ENCODE measurements at regions not wholly inside any gene's neighbourhood (a gene's known extent, or its start where the extent isn't known, plus 50 kb on each side); places are given as distances from the start of the nearest gene placed in this dataset.

DNA sequence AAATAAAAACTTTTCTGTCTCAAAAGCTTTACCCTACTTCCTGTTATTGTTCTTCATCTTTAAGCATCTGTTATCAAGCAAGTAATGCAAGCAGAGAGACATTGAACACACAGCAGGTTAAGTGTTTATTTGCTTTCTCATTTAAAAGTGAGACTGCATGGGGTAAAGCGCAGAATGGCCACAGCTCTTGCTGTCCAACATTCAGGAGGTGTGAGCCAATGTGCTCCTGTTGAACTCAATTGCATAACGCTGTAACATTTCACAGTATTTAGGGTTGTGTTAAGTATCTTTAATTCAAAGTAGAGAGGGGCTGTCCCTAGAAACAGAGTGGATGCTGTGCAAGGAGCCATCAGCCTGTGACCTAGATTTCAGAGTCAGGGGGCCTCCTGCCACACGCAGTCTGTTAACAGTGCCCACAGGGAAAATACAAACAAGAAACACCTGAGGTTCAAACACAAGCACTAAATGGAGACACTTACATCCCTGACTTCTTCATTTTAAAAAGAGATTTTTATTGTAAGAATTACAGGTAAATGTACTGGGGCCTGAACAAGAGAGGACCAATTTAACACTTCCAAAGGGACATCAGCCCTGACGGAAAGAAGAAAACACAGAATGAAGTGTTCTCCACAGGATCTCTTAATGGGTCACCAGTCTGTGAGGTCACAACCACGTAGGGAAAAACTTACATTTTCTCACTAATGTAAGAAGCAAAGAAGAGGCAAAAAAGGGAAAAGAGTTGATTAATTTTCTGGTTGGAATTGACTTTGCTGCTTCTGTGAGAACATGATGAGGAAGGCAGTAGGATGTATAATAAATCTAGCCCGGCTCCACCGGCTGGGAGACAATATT is 815.1 kb downstream of the VGLL3 start:
- no peak for TF ChIP-seq POLR2A (IDR thresholded peaks at IDR 0.05)
- no peak for TF ChIP-seq EP300 (IDR thresholded peaks at IDR 0.05)
- TF ChIP-seq, protein P1, sequence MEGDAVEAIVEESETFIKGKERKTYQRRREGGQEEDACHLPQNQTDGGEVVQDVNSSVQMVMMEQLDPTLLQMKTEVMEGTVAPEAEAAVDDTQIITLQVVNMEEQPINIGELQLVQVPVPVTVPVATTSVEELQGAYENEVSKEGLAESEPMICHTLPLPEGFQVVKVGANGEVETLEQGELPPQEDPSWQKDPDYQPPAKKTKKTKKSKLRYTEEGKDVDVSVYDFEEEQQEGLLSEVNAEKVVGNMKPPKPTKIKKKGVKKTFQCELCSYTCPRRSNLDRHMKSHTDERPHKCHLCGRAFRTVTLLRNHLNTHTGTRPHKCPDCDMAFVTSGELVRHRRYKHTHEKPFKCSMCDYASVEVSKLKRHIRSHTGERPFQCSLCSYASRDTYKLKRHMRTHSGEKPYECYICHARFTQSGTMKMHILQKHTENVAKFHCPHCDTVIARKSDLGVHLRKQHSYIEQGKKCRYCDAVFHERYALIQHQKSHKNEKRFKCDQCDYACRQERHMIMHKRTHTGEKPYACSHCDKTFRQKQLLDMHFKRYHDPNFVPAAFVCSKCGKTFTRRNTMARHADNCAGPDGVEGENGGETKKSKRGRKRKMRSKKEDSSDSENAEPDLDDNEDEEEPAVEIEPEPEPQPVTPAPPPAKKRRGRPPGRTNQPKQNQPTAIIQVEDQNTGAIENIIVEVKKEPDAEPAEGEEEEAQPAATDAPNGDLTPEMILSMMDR (IDR thresholded peaks at IDR 0.05): no peak
- WGBS, 2 donors: 69 to 70% methylated on average over 7 of the region's 7 CpGs

DNA sequence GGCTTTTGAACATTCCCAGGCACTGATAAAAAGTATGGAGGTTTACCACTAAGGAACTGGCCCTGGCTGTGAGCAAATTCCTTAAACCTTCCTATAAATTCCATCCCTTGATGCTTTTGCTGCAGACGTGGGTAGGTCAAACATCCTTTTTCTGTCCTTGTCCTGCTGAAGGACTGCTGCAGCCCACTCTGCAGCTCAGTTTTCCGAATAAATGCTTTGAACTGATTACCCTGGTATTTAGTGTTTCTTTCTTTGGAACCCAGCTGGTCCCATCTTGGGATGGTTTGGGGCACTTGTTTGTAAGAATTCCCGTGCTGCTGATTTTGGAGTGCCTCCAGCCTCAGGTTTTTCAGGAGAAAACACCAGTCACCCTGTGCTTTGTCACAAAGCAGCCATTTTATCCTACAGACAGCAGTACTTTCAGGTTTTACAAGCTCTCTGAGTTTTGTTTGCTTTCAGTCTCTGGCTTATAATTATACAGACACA is 815.9 kb downstream of the VGLL3 start:
- no peak for TF ChIP-seq POLR2A (IDR thresholded peaks at IDR 0.05)
- TF ChIP-seq, protein P1 (IDR thresholded peaks at IDR 0.05): no peak
- TF ChIP-seq EP300 (IDR thresholded peaks at IDR 0.05): no peak
- H3K9me3 ChIP-seq: no peaks in the 10 kb centered on the region
- WGBS, 2 donors: 22 to 27% methylated on average over 3 of the region's 3 CpGs
- no peak for DNase-seq (ENCODE audit: low spot score in 2 of 2)
- H3K27ac ChIP-seq: no peak overlapping the region
- H3K4me1 ChIP-seq: no peaks in the 10 kb centered on the region
- H3K27me3 ChIP-seq: no peaks in the 10 kb centered on the region
- H3K4me3 ChIP-seq: no peak overlapping the region
- H3K36me3 ChIP-seq: no peaks in the 10 kb centered on the region

More for the DNA sequence above, 815.1 kb downstream of the VGLL3 start:
- Histone ChIP-seq H3K4me1 (no peaks in the 10 kb centered on the region), H3K9me3 (no peaks in the 10 kb centered on the region), H3K4me3 (no peak overlapping the region), H3K36me3 (no peaks in the 10 kb centered on the region), H3K27ac (no peak overlapping the region), H3K27me3 (no peaks in the 10 kb centered on the region)
- DNase-seq (ENCODE audit: low spot score in 2 of 2): no peak

DNA sequence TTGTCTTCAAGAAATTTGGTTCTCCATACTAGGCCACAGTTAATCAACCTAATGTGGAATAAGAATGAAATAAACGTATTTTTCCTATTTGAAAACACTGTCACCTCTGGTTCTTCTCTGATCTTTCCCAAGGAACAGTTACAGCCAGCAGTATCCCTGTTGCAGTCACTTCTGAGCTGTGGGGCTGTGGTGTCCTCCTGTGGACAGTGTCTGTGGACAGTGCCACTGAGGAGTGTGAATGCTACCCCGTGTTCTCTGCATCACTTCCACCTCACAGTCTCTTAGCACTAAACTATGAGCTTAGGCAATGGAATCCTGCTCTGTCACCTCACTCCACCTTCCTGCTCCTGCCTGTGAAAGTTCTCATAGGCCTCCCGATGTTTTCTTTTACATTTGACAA is 817.5 kb downstream of the VGLL3 start:
- Histone ChIP-seq H3K9me3 (no peaks in the 10 kb centered on the region), H3K4me3 (no peak overlapping the region), H3K4me1 (no peaks in the 10 kb centered on the region), H3K27me3 (no peaks in the 10 kb centered on the region), H3K36me3 (no peaks in the 10 kb centered on the region), H3K27ac (no peak overlapping the region)
- DNase-seq (ENCODE audit: low spot score in 2 of 2): no peak
- WGBS, 2 donors: 79% methylated on average over 3 of the region's 3 CpGs
- TF ChIP-seq, protein P1 (IDR thresholded peaks at IDR 0.05): no peak

DNA sequence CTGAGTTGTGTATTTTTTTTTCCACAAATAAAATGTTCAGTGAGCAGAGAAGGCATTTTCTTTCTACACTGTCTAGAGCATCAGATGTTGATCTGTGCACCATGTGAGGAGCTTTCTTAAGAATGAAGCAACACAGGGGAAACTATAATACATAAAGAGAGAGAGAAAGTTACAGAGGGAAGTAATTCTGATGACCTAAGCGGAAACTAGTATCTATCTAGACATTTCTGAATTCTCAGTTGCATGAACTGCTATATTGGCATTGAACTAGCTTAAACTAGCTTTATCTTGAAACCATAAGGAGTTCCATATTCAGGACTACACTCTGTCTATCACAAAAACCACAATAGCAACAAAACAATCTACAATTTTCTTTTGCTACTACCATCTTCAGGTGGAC is 822.4 kb downstream of the VGLL3 start:
- no peaks in the 10 kb centered on the region for H3K4me1 ChIP-seq
- H3K27me3 ChIP-seq: no peaks in the 10 kb centered on the region
- no peaks in the 10 kb centered on the region for H3K9me3 ChIP-seq
- no peak for DNase-seq (ENCODE audit: low spot score in 2 of 2)
- H3K36me3 ChIP-seq: no peaks in the 10 kb centered on the region
- TF ChIP-seq POLR2A (IDR thresholded peaks at IDR 0.05): no peak
- TF ChIP-seq, protein P1 (IDR thresholded peaks at IDR 0.05): no peak
- TF ChIP-seq EP300 (IDR thresholded peaks at IDR 0.05): no peak
- WGBS, 2 donors: 85 to 90% methylated on average over 1 of the region's 1 CpG
- no peak overlapping the region for H3K4me3 ChIP-seq
- H3K27ac ChIP-seq: no peak overlapping the region

DNA sequence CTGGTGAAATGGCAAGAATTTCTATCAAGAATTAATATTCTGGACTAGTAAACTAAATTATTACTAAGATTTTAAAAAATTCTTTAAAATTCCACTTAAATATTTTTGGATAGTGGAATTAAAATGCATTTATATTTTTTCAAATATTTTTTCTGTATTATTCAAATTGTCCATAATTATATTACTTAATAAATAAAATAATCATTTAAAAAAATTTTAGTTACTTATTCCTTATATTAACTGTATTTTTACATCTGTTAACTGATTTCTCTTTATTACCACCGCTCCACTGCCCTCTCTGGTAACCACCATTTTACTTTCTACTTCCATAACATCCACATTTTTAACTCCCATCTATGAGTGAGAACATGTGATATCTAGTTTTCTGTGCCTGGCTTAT is 828.4 kb downstream of the VGLL3 start:
- 93% methylated on average over 1 of the region's 1 CpG for WGBS, 2 donors
- Histone ChIP-seq H3K4me3 (no peak overlapping the region), H3K27ac (no peak overlapping the region), H3K36me3 (no peaks in the 10 kb centered on the region), H3K9me3 (no peaks in the 10 kb centered on the region), H3K4me1 (no peaks in the 10 kb centered on the region), H3K27me3 (no peaks in the 10 kb centered on the region)
- no peak for DNase-seq (ENCODE audit: low spot score in 2 of 2)
- no peak for TF ChIP-seq POLR2A (IDR thresholded peaks at IDR 0.05)
- no peak for TF ChIP-seq EP300 (IDR thresholded peaks at IDR 0.05)
- TF ChIP-seq, protein P1 (IDR thresholded peaks at IDR 0.05): no peak
